ENCODE measurements at regions not wholly inside any gene's neighbourhood (a gene's known extent, or its start where the extent isn't known, plus 50 kb on each side); places are given as distances from the start of the nearest gene placed in this dataset.

DNA sequence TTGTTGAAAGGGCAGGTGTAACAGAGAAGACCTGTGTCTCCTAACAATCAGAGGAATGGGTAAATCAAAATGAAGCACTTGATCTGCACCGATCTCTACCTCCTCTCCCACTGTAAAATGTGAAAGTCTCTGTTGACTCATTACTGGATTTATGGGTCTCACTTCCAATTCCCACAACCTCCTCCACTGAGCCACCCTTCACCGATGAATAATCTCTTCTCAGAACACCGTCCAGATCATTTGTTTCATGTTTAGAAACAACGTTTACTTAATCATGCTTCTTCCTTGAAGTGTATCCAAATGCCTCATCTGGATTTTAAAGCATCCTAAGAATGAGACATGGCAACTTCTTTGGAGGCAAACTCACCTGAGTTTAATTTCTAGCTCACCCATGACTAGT, 643.6 kb downstream of the ETS1 start:
- TF ChIP-seq POLR2AphosphoS5 (IDR thresholded peaks at IDR 0.05; ENCODE audit: low read depth, low read length) = no peak
- TF ChIP-seq POLR2A (IDR thresholded peaks at IDR 0.05; ENCODE audit: low read depth, low read length) = no peak
- no peak for TF ChIP-seq PAX5 (IDR thresholded peaks at IDR 0.05; ENCODE audit: insufficient read depth, low read length, severe bottlenecking)

Measured in GM12891 (cell line).